ENCODE measurements at regions not wholly inside any gene's neighbourhood (a gene's known extent, or its start where the extent isn't known, plus 50 kb on each side); places are given as distances from the start of the nearest gene placed in this dataset.

GRCh38 chr21:32093646-32094462 is 185.0 kb downstream of the MIS18A start:
- WGBS (ENCODE audit: low lambda C conversion rate), result 8% methylated on average over 4 of the region's 7 CpGs
- no peak overlapping the region for H3K4me2 ChIP-seq (ENCODE audit: low read depth, low read length)
- no peaks in the 10 kb centered on the region for H4K20me1 ChIP-seq (ENCODE audit: insufficient read depth, low read length)
- H3K9ac ChIP-seq (ENCODE audit: insufficient read depth, low read depth, low read length), result no peak overlapping the region
- POLR2A ChIA-PET, result no interaction called here
- no TSS peak for BruUV-seq (replicated peaks)
- H3K36me3 ChIP-seq (replicated peaks in 1 of 2; ENCODE audit: control insufficient read depth in 1 of 2, insufficient read depth in 2 of 2, low read length in 2 of 2), result no peaks in the 10 kb centered on the region
- no peaks in the 10 kb centered on the region for H3K27me3 ChIP-seq (ENCODE audit: control insufficient read depth in 1 of 2, insufficient read depth in 2 of 2, low read length in 2 of 2)
- no peaks in the 10 kb centered on the region for H3K9me3 ChIP-seq (ENCODE audit: low read length)
- intact Hi-C loops (cut with micrococcal nuclease; ENCODE audit: unreplicated experiment) (no loop called here), in situ Hi-C loops (cut with HindIII; ENCODE audit: extremely low pct_ligation_motif_present, low pct_unique_long_range_greater_than_20kb) (no loop called here)
- H3K4me3 ChIP-seq (replicated peaks in 1 of 3; ENCODE audit: insufficient read depth in 1 of 3, low read depth in 2 of 3, low read length in 3 of 3), result no peak overlapping the region
- H3K27ac ChIP-seq (ENCODE audit: extremely low read length, insufficient read depth, low read length), result no peak overlapping the region
- ATAC-seq (no peak), FAIRE-seq (no peak), DNase-seq (ENCODE audit: low spot score) (no peak)
- H3K79me2 ChIP-seq (ENCODE audit: insufficient read depth, low read length), result no peaks in the 10 kb centered on the region
- CTCF ChIA-PET (ENCODE audit: low intra/inter-chr PET ratio, low total read pairs), result no interaction called here
- peaks cover 9% of the 10 kb centered on the region; the same call in 1 of the 2 replicates for H3K4me1 ChIP-seq (ENCODE audit: insufficient read depth, low read length)
- no peak for TF ChIP-seq HOMEZ (CRISPR knock-in tag; IDR thresholded peaks at IDR 0.05; ENCODE audit: low read depth)
- TF ChIP-seq TRIM22 (IDR thresholded peaks at IDR 0.05), result no peak
- TF ChIP-seq ZBTB1 (CRISPR knock-in tag; IDR thresholded peaks at IDR 0.05; ENCODE audit: borderline replicate concordance), result no peak
- TF ChIP-seq ZNF232 (CRISPR knock-in tag; IDR thresholded peaks at IDR 0.05; ENCODE audit: borderline replicate concordance), result no peak
- TF ChIP-seq ZFP36L1 (CRISPR knock-in tag; IDR thresholded peaks at IDR 0.05), result no peak
- no peak for TF ChIP-seq HOXD1 (CRISPR knock-in tag; IDR thresholded peaks at IDR 0.05)
- no peak for TF ChIP-seq NFE2 (CRISPR knock-in tag; IDR thresholded peaks at IDR 0.05)
- TF ChIP-seq ZNF501 (CRISPR knock-in tag; IDR thresholded peaks at IDR 0.05), result no peak
- no peak for TF ChIP-seq FOXA3 (CRISPR knock-in tag; IDR thresholded peaks at IDR 0.05)
- no peak for TF ChIP-seq ZNF33A (CRISPR knock-in tag; IDR thresholded peaks at IDR 0.05; ENCODE audit: borderline replicate concordance)
- TF ChIP-seq FOSL2 (CRISPR knock-in tag; IDR thresholded peaks at IDR 0.05), result no peak
- TF ChIP-seq HES4 (CRISPR knock-in tag; IDR thresholded peaks at IDR 0.05; ENCODE audit: borderline replicate concordance), result no peak
- TF ChIP-seq JARID2 (CRISPR knock-in tag; IDR thresholded peaks at IDR 0.05; ENCODE audit: insufficient replicate concordance), result no peak
- no peak for TF ChIP-seq DDIT3 (CRISPR knock-in tag; IDR thresholded peaks at IDR 0.05)
- TF ChIP-seq HNRNPK (IDR thresholded peaks at IDR 0.05; ENCODE audit: low read depth, low read length, poor library complexity, severe bottlenecking), result no peak
- H2AFZ ChIP-seq (ENCODE audit: low read length), result no peak overlapping the region
